ENCODE measurements at regions not wholly inside any gene's neighbourhood (a gene's known extent, or its start where the extent isn't known, plus 50 kb on each side); places are given as distances from the start of the nearest gene placed in this dataset.

GRCh38 chr2:235170536-235171521, 219.0 kb downstream of the SH3BP4 start:
- no peak for DNase-seq

GRCh38 chr2:235171550-235172031, 219.8 kb downstream of the SH3BP4 start:
- DNase-seq = peak; percentile 53

- no peak for DNase-seq
Measured at GRCh38 chr2:235180642-235181041, 228.8 kb downstream of the SH3BP4 start.

- DNase-seq = no peak
Measured at GRCh38 chr2:235183786-235184185, 232.0 kb downstream of the SH3BP4 start.

- DNase-seq = no peak
Measured at GRCh38 chr2:235187806-235188205, 236.0 kb downstream of the SH3BP4 start.

GRCh38 chr2:235191486-235191885, 239.7 kb downstream of the SH3BP4 start:
- no peak for DNase-seq

GRCh38 chr2:235191978-235192377, 240.2 kb downstream of the SH3BP4 start:
- DNase-seq = no peak

- no peak for DNase-seq
Measured at GRCh38 chr2:235194351-235194750, 242.5 kb downstream of the SH3BP4 start.

- no peak for DNase-seq
Measured at GRCh38 chr2:235194836-235195235, 243.0 kb downstream of the SH3BP4 start.

- DNase-seq = no peak
Measured at GRCh38 chr2:235195921-235196320, 244.1 kb downstream of the SH3BP4 start.

- DNase-seq = no peak
Measured at GRCh38 chr2:235199128-235199527, 247.3 kb downstream of the SH3BP4 start.

GRCh38 chr2:235200216-235200615, 248.4 kb downstream of the SH3BP4 start:
- no peak for DNase-seq

- DNase-seq = no peak
Measured at GRCh38 chr2:235201756-235202155, 249.9 kb downstream of the SH3BP4 start.

GRCh38 chr2:235204948-235205347, 253.1 kb downstream of the SH3BP4 start:
- no peak for DNase-seq

GRCh38 chr2:235206399-235206798, 254.6 kb downstream of the SH3BP4 start:
- no peak for DNase-seq

- no peak for DNase-seq
Measured at GRCh38 chr2:235206980-235207579, 255.3 kb downstream of the SH3BP4 start.

- DNase-seq = no peak
Measured at GRCh38 chr2:235211056-235211455, 259.2 kb downstream of the SH3BP4 start.

GRCh38 chr2:235212501-235213158, 260.8 kb downstream of the SH3BP4 start:
- DNase-seq = no peak

GRCh38 chr2:235215248-235215647, 263.4 kb downstream of the SH3BP4 start:
- DNase-seq = no peak

- no peak for DNase-seq
Measured at GRCh38 chr2:235216901-235217300, 265.1 kb downstream of the SH3BP4 start.

- no peak for DNase-seq
Measured at GRCh38 chr2:235217846-235218245, 266.0 kb downstream of the SH3BP4 start.

- peak; percentile 67 for DNase-seq
Measured at GRCh38 chr2:235218486-235218907, 266.7 kb downstream of the SH3BP4 start.

GRCh38 chr2:235219048-235219447, 267.2 kb downstream of the SH3BP4 start:
- no peak for DNase-seq

Data from OCI-M1 (cell line).